ENCODE measurements at regions not wholly inside any gene's neighbourhood (a gene's known extent, or its start where the extent isn't known, plus 50 kb on each side); places are given as distances from the start of the nearest gene placed in this dataset.

GRCh38 chr12:21026302-21026701 lies 104.7 kb upstream of the SLCO1B1 start:
- Mint-ChIP-seq H3K4me1 (ENCODE audit: unreplicated experiment) (no peaks in the 10 kb centered on the region), H3K4me3 (ENCODE audit: unreplicated experiment) (no peak overlapping the region), H3K9me3 (ENCODE audit: unreplicated experiment) (no peaks in the 10 kb centered on the region), H3K27me3 (ENCODE audit: unreplicated experiment) (peaks cover 8% of the 10 kb centered on the region), H3K27ac (ENCODE audit: unreplicated experiment) (no peak overlapping the region), H3K36me3 (ENCODE audit: unreplicated experiment) (no peaks in the 10 kb centered on the region)
- no peak for TF ChIP-seq CTCF (IDR thresholded peaks at IDR 0.05)
- DNase-seq (ENCODE audit: extremely low spot score, unreplicated experiment), result no peak

- H3K4me3 Mint-ChIP-seq (ENCODE audit: unreplicated experiment), result no peak overlapping the region
- no peaks in the 10 kb centered on the region for H3K9me3 Mint-ChIP-seq (ENCODE audit: unreplicated experiment)
- H3K27me3 Mint-ChIP-seq (ENCODE audit: unreplicated experiment), result peaks cover 25% of the 10 kb centered on the region
- no peaks in the 10 kb centered on the region for H3K4me1 Mint-ChIP-seq (ENCODE audit: unreplicated experiment)
- no peak for TF ChIP-seq CTCF (IDR thresholded peaks at IDR 0.05)
- no peak overlapping the region for H3K27ac Mint-ChIP-seq (ENCODE audit: unreplicated experiment)
- DNase-seq (ENCODE audit: extremely low spot score, unreplicated experiment), result no peak
- H3K36me3 Mint-ChIP-seq (ENCODE audit: unreplicated experiment), result no peaks in the 10 kb centered on the region
These were observed 76.7 kb upstream of the SLCO1B1 start for GRCh38 chr12:21054334-21054733.

GRCh38 chr12:21065845-21066244 lies 65.1 kb upstream of the SLCO1B1 start:
- peak; percentile 41 for TF ChIP-seq CTCF (IDR thresholded peaks at IDR 0.05)
- DNase-seq (ENCODE audit: extremely low spot score, unreplicated experiment), result no peak
- H3K36me3 Mint-ChIP-seq (ENCODE audit: unreplicated experiment), result no peaks in the 10 kb centered on the region

GRCh38 chr12:21073129-21073528 lies 57.9 kb upstream of the SLCO1B1 start:
- H3K27me3 Mint-ChIP-seq (ENCODE audit: unreplicated experiment), result no peaks in the 10 kb centered on the region
- H3K4me3 Mint-ChIP-seq (ENCODE audit: unreplicated experiment), result no peak overlapping the region
- no peak for DNase-seq (ENCODE audit: extremely low spot score, unreplicated experiment)
- H3K36me3 Mint-ChIP-seq (ENCODE audit: unreplicated experiment), result no peaks in the 10 kb centered on the region
- peaks cover 11% of the 10 kb centered on the region for H3K4me1 Mint-ChIP-seq (ENCODE audit: unreplicated experiment)
- no peak overlapping the region for H3K27ac Mint-ChIP-seq (ENCODE audit: unreplicated experiment)
- TF ChIP-seq CTCF (IDR thresholded peaks at IDR 0.05), result no peak
- H3K9me3 Mint-ChIP-seq (ENCODE audit: unreplicated experiment), result peaks cover 17% of the 10 kb centered on the region

More at GRCh38 chr12:21065845-21066244, 65.1 kb upstream of the SLCO1B1 start:
- no peaks in the 10 kb centered on the region for H3K4me1 Mint-ChIP-seq (ENCODE audit: unreplicated experiment)
- peaks cover 37% of the 10 kb centered on the region for H3K27me3 Mint-ChIP-seq (ENCODE audit: unreplicated experiment)
- H3K27ac Mint-ChIP-seq (ENCODE audit: unreplicated experiment), result no peak overlapping the region
- H3K4me3 Mint-ChIP-seq (ENCODE audit: unreplicated experiment), result no peak overlapping the region
- H3K9me3 Mint-ChIP-seq (ENCODE audit: unreplicated experiment), result peaks cover 21% of the 10 kb centered on the region

- Mint-ChIP-seq H3K4me3 (ENCODE audit: unreplicated experiment) (no peak overlapping the region), H3K9me3 (ENCODE audit: unreplicated experiment) (peaks cover 12% of the 10 kb centered on the region), H3K27ac (ENCODE audit: unreplicated experiment) (no peak overlapping the region), H3K27me3 (ENCODE audit: unreplicated experiment) (no peaks in the 10 kb centered on the region), H3K36me3 (ENCODE audit: unreplicated experiment) (no peaks in the 10 kb centered on the region), H3K4me1 (ENCODE audit: unreplicated experiment) (peaks cover 11% of the 10 kb centered on the region)
- no peak for DNase-seq (ENCODE audit: extremely low spot score, unreplicated experiment)
- TF ChIP-seq CTCF (IDR thresholded peaks at IDR 0.05), result no peak
These were observed 57.1 kb upstream of the SLCO1B1 start for GRCh38 chr12:21073822-21074460.
